T-helper 2 cell (primary cell): ENCODE measurements at regions not wholly inside any gene's neighbourhood (a gene's known extent, or its start where the extent isn't known, plus 50 kb on each side); places are given as distances from the start of the nearest gene placed in this dataset.
A peak's percentile ranks its signal among the peaks of the same experiment; 100 is the strongest.

Experiments used
- DNase-seq, 5 experiments: peaks; one replicate each; pipeline versions ENCODE4 v3.0.0 to v3.0.0-alpha.2; 2012 to 2022

- no peak for DNase-seq
These were observed 52.6 kb upstream of the NHLH2 start for GRCh38 chr1:115893545-115893944.

GRCh38 chr1:115898020-115898419, 57.1 kb upstream of the NHLH2 start:
- no peak for DNase-seq

GRCh38 chr1:115900856-115901255, 59.9 kb upstream of the NHLH2 start:
- DNase-seq, result peak in 1 of 5 experiments; percentile 22

- no peak for DNase-seq
These were observed 65.7 kb upstream of the NHLH2 start for GRCh38 chr1:115906627-115907026.

GRCh38 chr1:115907092-115907491, 66.2 kb upstream of the NHLH2 start:
- DNase-seq, result no peak

GRCh38 chr1:115908565-115909274, 67.6 kb upstream of the SLC22A15 start:
- DNase-seq, result no peak

GRCh38 chr1:115910231-115910630, 66.1 kb upstream of the SLC22A15 start:
- no peak for DNase-seq

GRCh38 chr1:115911294-115911693, 65.0 kb upstream of the SLC22A15 start:
- DNase-seq, result no peak

GRCh38 chr1:115912116-115912515, 64.2 kb upstream of the SLC22A15 start:
- no peak for DNase-seq

- no peak for DNase-seq
These were observed 53.5 kb upstream of the SLC22A15 start for GRCh38 chr1:115922801-115923200.

GRCh38 chr1:115924770-115925169, 51.5 kb upstream of the SLC22A15 start:
- peak in 1 of 5 experiments; percentile 13 for DNase-seq

- DNase-seq, result no peak
These were observed 50.8 kb upstream of the SLC22A15 start for GRCh38 chr1:115925467-115925866.
